WTC11 (cell line): ENCODE measurements at regions not wholly inside any gene's neighbourhood (a gene's known extent, or its start where the extent isn't known, plus 50 kb on each side); places are given as distances from the start of the nearest gene placed in this dataset.

Experiments
- ATF2 ChIP-seq: sonication (generic); formaldehyde crosslinking; IDR thresholded peaks from 2 replicates; pipeline ENCODE4 v1.8.1; 2022; ENCODE audit warnings: low read depth, missing genetic modification reagents, borderline replicate concordance
- E2F1 ChIP-seq: sonication (generic); formaldehyde crosslinking; IDR thresholded peaks from 2 replicates; pipeline ENCODE4 v1.8.0; 2022; ENCODE audit warnings: mild to moderate bottlenecking, missing genetic modification reagents
- E2F4 ChIP-seq: sonication (generic); formaldehyde crosslinking; IDR thresholded peaks from 2 replicates; pipeline ENCODE4 v1.8.1; 2022; ENCODE audit warnings: low read depth, mild to moderate bottlenecking, moderate library complexity, missing genetic modification reagents, borderline replicate concordance
- ESRRA ChIP-seq: sonication (generic); formaldehyde crosslinking; IDR thresholded peaks from 2 replicates; pipeline ENCODE4 v1.8.1; 2022; ENCODE audit warnings: mild to moderate bottlenecking, missing genetic modification reagents, borderline replicate concordance
- USF2 ChIP-seq: sonication (generic); formaldehyde crosslinking; IDR thresholded peaks from 2 replicates; pipeline ENCODE4 v1.8.1; 2023; ENCODE audit warnings: mild to moderate bottlenecking, missing genetic modification reagents, moderate library complexity
- ZNF423 ChIP-seq: fragments of 250-450 bp; sonication (Bioruptor Pico); IDR thresholded peaks from 2 replicates; pipeline ENCODE4 v2.1.2; 2022; ENCODE audit warnings: mild to moderate bottlenecking, moderate library complexity

- TF ChIP-seq USF2 (CRISPR knock-in tag) (no peak), E2F1 (CRISPR knock-in tag) (no peak), E2F4 (no peak), ZNF423 (no peak), ESRRA (CRISPR knock-in tag) (no peak), ATF2 (no peak)
Measured at GRCh38 chr6:121800047-121800446, 364.6 kb downstream of the GJA1 start.
